Stromal cell of bone marrow (primary cell): ENCODE measurements at regions not wholly inside any gene's neighbourhood (a gene's known extent, or its start where the extent isn't known, plus 50 kb on each side); places are given as distances from the start of the nearest gene placed in this dataset.
A peak's percentile ranks its signal among the peaks of the same experiment; 100 is the strongest.
"Not testable (repeated sequence)": the region's sequence is repeated elsewhere in the genome, so short reads cannot be mapped to it uniquely, and the experiment has no call there.

Experiments
- DNase-seq: peaks from one replicate; pipeline ENCODE4 v3.0.0-alpha.2; 2012; ENCODE audit warnings: low read depth

- peak; percentile 51 for DNase-seq
Observed at GRCh38 chr10:63675171-63675570, 154.0 kb downstream of the REEP3 start.

- DNase-seq, result no peak
Observed at GRCh38 chr10:63677001-63677400, 155.8 kb downstream of the REEP3 start.

GRCh38 chr10:63680545-63680944 is 159.3 kb downstream of the REEP3 start:
- DNase-seq, result not testable (repeated sequence)

GRCh38 chr10:63681993-63682697 is 160.9 kb downstream of the REEP3 start:
- peak; percentile 99 for DNase-seq

- not testable (repeated sequence) for DNase-seq
Observed at GRCh38 chr10:63682698-63683052, 161.5 kb downstream of the REEP3 start.

- DNase-seq, result no peak
Observed at GRCh38 chr10:63683223-63683622, 162.0 kb downstream of the REEP3 start.

GRCh38 chr10:63683686-63684085 is 162.5 kb downstream of the REEP3 start:
- no peak for DNase-seq

GRCh38 chr10:63684257-63684936 is 163.2 kb downstream of the REEP3 start:
- no peak for DNase-seq

- no peak for DNase-seq
Observed at GRCh38 chr10:63689768-63690167, 168.6 kb downstream of the REEP3 start.

- DNase-seq, result no peak
Observed at GRCh38 chr10:63692220-63692896, 171.2 kb downstream of the REEP3 start.

- not testable (repeated sequence) for DNase-seq
Observed at GRCh38 chr10:63693021-63693420, 171.8 kb downstream of the REEP3 start.

- no peak for DNase-seq
Observed at GRCh38 chr10:63696205-63696604, 175.0 kb downstream of the REEP3 start.

- no peak for DNase-seq
Observed at GRCh38 chr10:63697956-63698786, 177.0 kb downstream of the REEP3 start.

GRCh38 chr10:63698787-63699150 is 177.6 kb downstream of the REEP3 start:
- no peak for DNase-seq

GRCh38 chr10:63699785-63700613 is 178.8 kb downstream of the REEP3 start:
- DNase-seq, result peak; percentile 99

GRCh38 chr10:63700631-63701156 is 179.5 kb downstream of the REEP3 start:
- DNase-seq, result no peak

GRCh38 chr10:63702092-63702491 is 180.9 kb downstream of the REEP3 start:
- no peak for DNase-seq

GRCh38 chr10:63703113-63703670 is 182.0 kb downstream of the REEP3 start:
- no peak for DNase-seq

- no peak for DNase-seq
Observed at GRCh38 chr10:63703740-63704345, 182.6 kb downstream of the REEP3 start.

- peak; percentile 98 for DNase-seq
Observed at GRCh38 chr10:63707254-63707910, 186.2 kb downstream of the REEP3 start.
